DMS 273 treated with DMSO at 0.1 percent for 48 hours (cell line): ENCODE measurements at regions not wholly inside any gene's neighbourhood (a gene's known extent, or its start where the extent isn't known, plus 50 kb on each side); places are given as distances from the start of the nearest gene placed in this dataset.

Experiments used
- DNase-seq: peaks from one replicate; lab custom pipeline; 2025; lab: John Stamatoyannopoulos, UW

GRCh38 chr20:12891643-12892042, 117.1 kb upstream of the SPTLC3 start:
- DNase-seq = no peak

DNA sequence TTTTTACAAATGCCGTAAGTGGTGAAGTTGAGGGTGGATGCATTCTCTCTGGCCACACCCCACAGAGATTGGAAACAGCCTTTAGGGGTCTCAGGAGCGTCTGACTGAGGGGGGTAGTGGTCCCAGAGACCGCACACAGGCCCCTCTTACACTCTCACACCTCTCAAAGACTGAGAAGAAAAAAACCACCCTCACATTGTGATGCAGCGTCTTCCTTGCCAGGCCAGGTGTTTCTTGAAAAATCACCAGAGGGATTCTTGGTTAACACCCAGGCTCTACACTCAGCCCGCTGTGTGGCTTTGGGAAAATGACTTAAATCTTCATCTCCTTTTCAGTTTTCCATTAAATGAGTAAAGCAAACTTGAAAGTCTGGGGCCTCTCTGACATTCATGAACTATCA, 115.8 kb upstream of the SPTLC3 start:
- DNase-seq = no peak

DNA sequence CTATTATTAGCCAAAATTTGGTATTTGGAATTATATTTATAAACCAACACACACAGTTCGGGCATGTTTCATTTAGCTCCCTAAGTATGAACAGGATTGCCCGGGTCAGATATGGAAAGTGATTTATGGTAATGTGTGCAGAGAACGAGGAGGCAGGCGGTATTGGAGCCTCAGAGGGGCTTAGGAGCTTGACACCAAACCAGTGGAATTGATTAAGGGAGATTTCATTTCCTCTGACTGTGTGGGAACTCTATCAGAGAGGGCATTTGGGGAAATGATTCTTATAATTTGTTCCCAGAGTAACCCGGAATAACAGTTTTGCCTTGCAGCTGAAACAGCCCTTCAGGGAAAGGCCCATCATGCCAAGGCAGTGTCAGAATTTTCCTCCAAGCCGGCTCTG, 115.1 kb upstream of the SPTLC3 start:
- DNase-seq = no peak

GRCh38 chr20:12894089-12894488, 114.7 kb upstream of the SPTLC3 start:
- DNase-seq = no peak

DNA sequence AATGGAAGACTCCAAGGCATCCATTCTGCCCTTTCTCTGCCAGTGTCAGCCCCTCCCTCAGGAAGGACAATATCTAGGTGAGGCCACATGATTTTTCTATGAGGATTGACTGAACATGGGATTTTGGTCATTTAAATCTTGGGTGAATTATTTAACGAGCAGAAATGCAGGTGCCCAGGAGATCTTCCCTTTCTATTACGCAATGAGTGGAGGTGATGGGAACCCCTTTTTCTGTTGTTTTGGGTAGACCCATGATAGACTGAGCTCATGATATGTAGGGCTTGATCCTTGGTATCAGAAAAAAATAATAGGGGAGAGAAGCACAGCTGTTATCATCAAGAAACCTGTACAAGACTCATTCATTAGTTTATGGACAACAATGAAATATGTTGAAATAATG, 112.6 kb upstream of the SPTLC3 start:
- no peak for DNase-seq

GRCh38 chr20:12902992-12903391, 105.8 kb upstream of the SPTLC3 start:
- no peak for DNase-seq

- DNase-seq = no peak
These were observed 102.4 kb upstream of the SPTLC3 start for GRCh38 chr20:12906361-12906760.

DNA sequence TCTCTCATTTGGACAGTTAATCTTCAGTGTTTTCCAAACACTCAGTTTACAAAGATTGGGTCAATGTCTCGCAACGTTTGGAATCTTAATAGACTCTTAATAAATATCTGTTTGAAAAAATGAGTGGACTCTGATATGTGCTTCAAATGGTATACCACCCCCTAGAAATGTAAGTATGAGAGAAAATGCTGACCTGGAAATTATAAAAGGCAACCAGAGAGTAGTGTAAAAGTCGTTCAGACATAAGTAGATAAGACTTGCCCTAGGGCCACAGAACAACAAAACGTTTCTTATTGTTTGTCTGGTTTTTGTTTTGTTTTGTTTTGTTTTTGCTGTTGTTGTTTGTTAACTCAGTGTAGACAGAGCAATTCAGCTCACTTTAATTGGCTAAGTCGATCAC, 97.4 kb upstream of the SPTLC3 start:
- no peak for DNase-seq

DNA sequence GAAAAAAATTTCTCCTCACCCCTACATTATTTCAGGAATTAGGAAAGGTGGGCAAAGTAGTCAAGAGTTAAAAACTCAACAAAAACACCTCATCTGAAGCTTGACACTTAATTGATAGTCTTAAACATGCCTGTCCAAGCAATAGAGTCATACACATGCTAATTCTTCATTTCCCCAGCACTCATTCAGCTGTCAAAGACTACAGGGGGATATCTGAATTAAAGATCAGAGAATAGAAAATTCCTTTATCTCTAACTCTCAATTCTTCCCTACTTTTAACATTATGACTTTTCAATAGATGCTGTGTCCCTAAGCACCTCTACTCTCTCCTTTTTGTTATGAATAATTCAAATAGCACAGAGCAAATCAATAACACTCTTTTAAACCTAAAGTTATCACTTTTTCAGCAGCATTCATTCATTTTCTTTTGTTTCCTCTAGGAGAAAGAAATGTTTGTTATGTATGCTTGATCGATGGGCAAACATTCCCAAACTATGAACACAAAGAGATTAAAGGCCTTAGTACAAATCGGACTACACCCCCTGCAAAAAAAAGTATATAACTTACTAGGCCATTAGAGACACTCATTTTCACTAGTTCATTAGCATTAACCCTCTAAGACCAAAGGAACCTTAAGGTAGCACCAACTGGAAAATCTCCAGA, 94.9 kb upstream of the SPTLC3 start:
- no peak for DNase-seq

- no peak for DNase-seq
These were observed 94.0 kb upstream of the SPTLC3 start for GRCh38 chr20:12914804-12915203.

GRCh38 chr20:12916699-12917098, 92.1 kb upstream of the SPTLC3 start:
- DNase-seq = no peak

- no peak for DNase-seq
These were observed 84.6 kb upstream of the SPTLC3 start for GRCh38 chr20:12924126-12924525.

DNA sequence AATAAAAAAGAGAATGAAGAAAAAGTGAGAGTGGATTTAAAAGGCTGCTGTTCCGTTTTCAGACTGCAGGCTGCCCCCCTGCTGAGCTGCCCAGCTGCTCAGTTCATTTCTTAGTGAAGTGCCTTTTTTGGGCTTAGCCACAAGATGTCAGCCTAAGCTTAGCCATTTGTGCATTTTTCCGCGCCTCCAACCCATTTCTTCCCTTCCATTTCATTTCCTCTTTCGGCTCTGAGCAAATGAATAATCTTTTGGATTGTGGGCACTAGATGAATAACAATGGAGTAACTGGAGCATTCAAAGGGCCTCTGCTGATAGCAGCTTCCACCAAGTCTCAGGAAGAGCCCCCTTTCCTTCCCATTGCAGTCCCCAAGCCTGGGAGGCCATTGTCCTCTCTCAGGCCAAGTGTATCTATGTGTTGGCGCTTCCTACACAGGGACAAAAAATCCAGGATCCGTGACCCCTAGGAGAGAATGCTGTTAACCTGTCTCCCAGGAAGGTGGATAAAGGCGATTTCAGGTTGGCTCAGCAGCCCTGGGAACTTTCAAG, 83.5 kb upstream of the SPTLC3 start:
- peak; percentile 70 for DNase-seq

DNA sequence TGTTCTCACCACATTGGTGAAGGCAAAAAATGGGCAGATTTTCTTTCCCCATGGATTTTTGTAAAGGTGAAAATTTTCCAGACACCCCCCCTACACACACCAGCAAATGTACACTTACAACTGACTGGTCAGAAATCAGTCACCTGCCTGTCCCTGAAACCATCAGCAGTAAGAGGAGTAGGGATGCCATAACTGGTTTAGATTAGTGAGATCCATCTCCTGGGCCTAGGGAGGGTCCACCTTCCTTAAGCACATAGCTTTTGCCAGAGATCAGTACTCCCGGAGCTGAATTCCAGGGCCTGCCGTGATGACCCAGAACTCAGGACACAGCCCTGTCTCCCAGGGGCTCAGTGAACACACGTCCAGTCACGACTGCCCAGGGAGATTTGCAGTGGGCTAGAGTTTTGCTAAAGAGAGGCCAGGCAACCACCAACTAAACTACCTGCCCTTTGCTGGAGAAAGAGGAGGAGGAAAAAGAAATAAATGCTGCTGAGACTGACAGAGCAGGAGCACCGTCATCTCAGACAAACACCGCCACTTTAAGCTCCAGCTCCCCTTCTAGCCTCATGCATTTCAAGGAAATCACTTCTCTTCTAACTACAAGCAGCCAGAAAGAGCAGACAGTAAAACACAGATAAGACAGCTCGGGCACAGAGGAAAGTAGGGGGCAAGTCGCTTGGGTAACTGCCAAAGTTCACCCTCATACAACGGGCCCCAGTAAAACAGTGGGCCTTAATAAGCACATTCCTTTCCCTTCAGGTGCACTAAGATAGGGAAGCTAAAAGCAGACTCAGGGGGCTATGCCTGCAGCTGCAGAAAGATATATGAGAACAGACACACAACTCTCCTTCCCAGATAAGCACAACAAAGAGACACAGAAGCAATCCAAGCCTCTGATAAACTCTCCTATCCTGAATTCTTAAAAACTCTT, 82.6 kb upstream of the SPTLC3 start:
- DNase-seq = no peak

DNA sequence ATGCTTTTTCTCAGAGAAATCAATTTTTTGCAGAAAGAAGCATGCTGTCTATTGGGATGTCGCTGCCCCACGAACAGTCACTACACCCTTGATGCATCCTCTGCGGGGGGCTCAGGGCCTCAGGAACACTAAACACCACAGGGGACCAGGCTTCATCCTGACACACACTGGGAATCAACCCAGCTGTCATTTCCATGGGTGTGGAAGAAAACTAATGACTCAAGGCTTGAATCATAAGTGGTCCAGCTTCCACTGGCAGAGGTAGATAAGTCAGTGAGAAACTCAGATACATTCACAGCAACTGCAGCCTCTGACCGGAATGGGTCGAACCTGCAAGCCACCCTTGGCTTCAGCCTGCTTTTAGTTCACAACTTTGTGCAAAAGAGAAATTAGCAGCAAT, 81.3 kb upstream of the SPTLC3 start:
- no peak for DNase-seq

DNA sequence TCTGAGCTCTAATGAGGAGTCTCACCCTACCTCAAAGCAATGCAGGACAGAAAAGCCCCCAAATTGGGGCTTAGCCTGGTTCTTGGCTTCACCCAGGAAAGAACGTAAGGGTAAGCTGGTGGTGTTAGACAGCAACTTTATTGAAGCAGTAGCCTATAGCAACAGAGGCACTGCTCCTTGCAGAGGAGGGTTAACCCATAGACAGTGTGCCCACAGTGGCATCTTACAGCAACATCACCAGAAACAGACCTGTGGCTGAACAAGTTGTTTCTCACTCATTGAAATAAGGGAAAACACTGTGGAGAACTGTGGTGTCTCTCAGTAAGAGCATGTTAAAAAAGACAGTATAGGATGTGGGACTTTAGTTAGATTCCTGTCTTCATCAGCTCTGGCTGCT, 80.4 kb upstream of the SPTLC3 start:
- no peak for DNase-seq

DNA sequence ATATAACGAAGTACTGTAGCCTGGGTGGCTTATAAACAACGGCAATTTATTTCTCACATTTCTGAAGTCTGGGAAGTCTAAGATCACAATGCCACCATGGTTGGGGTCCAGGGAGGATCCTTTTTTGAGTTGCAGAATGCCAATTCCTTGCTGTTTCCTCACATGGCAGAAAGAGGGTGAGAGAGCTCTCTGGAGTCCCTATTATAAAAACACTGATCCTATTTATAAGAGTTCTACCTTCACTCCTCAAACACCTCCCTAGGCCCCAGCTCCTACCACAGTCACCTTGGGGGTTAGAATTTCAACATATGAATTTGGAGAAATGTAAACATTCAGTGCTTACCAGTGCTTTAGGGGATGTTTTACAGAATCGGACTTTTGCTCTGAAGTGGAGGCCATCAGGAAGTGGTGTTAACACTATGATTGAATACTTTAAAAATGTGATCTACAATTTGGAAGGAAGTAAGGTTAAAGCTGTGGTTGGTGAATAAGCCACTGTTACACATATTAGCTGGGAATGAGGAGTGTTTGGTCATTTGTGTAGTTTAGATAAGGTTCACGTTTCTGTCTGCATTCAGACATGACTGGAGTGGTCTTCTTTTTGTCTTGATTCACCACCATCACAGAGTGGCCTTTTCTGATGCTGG, 79.9 kb upstream of the SPTLC3 start:
- no peak for DNase-seq

DNA sequence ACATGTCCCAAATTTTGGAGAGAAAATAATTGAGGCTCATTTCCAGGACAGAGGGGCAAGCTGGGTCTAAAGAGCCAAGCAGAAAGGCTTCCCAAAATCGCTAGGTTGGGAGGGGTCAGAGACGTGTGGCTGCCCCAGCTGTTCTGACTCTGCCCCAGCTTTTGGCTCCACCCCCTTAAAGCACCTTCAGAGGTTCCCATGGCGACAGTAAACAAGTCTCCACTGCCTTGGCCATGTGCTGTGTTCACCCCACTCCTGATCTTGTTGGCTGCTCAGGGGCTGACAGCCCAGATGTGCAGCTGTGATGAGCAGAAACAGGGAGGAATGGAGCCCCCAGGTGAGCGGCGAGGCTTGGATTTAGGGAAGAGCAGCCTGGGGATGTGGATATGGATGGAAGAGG, 72.8 kb upstream of the SPTLC3 start:
- no peak for DNase-seq

- no peak for DNase-seq
These were observed 72.2 kb upstream of the SPTLC3 start for GRCh38 chr20:12936524-12936923.

GRCh38 chr20:12941025-12941424, 67.7 kb upstream of the SPTLC3 start:
- DNase-seq = no peak

DNA sequence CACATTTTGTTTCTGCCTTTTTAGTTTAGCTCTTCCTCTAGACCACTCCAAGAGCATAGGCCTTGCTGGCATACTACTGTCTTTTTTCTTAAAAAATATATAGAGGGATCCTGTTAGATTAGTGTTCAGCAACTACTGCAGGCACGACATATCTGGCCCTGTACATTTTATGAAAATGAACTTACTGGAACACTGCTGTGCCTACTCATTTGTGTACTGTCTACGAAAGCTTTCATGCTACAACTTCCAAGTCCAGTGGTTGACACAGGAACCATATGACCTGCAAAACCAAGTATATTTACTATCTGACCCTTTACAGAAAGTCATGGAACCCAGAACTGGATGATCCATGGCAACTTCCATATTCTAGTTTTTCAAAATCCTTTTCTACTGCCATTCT, 66.6 kb upstream of the SPTLC3 start:
- DNase-seq = no peak

DNA sequence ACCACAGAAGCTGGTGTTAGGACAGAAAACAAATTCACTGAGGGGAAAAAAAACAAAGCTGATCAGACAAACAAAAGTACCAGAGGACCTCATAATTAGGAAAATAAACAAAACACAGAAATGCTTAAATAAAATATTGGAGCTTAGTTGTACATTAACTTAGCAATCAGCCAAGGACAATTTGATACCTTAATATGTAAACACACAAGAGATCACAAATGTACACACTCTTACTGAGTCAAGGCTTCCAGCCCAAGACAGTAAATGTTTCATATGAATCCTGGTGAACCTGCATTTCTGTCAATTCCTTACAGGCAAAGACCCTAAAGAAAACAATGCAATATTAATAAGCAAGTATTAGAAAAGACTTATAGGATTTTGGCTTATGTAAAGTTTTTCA, 62.0 kb upstream of the SPTLC3 start:
- DNase-seq = no peak

- no peak for DNase-seq
These were observed 61.1 kb upstream of the SPTLC3 start for GRCh38 chr20:12947691-12948090.
